ENCODE measurements at regions not wholly inside any gene's neighbourhood (a gene's known extent, or its start where the extent isn't known, plus 50 kb on each side); places are given as distances from the start of the nearest gene placed in this dataset.

GRCh38 chr9:103078581-103078980, 83.4 kb downstream of the CYLC2 start:
- H3K4me3 Mint-ChIP-seq: no peak overlapping the region
- Histone ChIP-seq H4K20me1 (replicated peaks; ENCODE audit: insufficient read depth) (no peaks in the 10 kb centered on the region), H3K9me2 (ENCODE audit: insufficient read depth) (no peaks in the 10 kb centered on the region), H3K4me3 (no peak overlapping the region), H3K4me2 (no peak overlapping the region), H3K36me3 (ENCODE audit: insufficient read depth) (peaks cover 6% of the 10 kb centered on the region; the same call in 1 of the 2 replicates), H3F3A (replicated peaks; ENCODE audit: low read depth) (no peaks in the 10 kb centered on the region), H3K27ac (ENCODE audit: low read depth) (no peak overlapping the region), H2AFZ (no peak overlapping the region), H3K27me3 (ENCODE audit: insufficient read depth) (no peaks in the 10 kb centered on the region), H3K79me2 (replicated peaks; ENCODE audit: insufficient read depth) (no peaks in the 10 kb centered on the region), H3K4me1 (ENCODE audit: insufficient read depth) (no peaks in the 10 kb centered on the region)
- TF ChIP-seq CREB1 (CRISPR knock-in tag; IDR thresholded peaks at IDR 0.05; ENCODE audit: low read depth): no peak
- no peak for TF ChIP-seq POLR2AphosphoS5 (IDR thresholded peaks at IDR 0.05; ENCODE audit: low read depth)
- TF ChIP-seq JUNB (IDR thresholded peaks at IDR 0.05; ENCODE audit: unreplicated experiment): no peak
- no peak for TF ChIP-seq EZH2phosphoT487 (IDR thresholded peaks at IDR 0.05; ENCODE audit: unreplicated experiment)
- no peak for TF ChIP-seq REST (IDR thresholded peaks at IDR 0.05; ENCODE audit: unreplicated experiment)
- no peak for TF ChIP-seq ETS1 (IDR thresholded peaks at IDR 0.05)
- no peak for TF ChIP-seq STAT1 (IDR thresholded peaks at IDR 0.05; ENCODE audit: unreplicated experiment)
- no peak for TF ChIP-seq ZNF331 (CRISPR knock-in tag; IDR thresholded peaks at IDR 0.05; ENCODE audit: low read depth)
- TF ChIP-seq ZNF114 (CRISPR knock-in tag; IDR thresholded peaks at IDR 0.05): no peak
- TF ChIP-seq ZNF462 (CRISPR knock-in tag; IDR thresholded peaks at IDR 0.05): no peak
- no peak for TF ChIP-seq NANOG (IDR thresholded peaks at IDR 0.05; ENCODE audit: borderline replicate concordance)
- TF ChIP-seq CTCF (conservative IDR thresholded peaks at IDR 0.05; ENCODE audit: low read depth in 2 of 2): no peak
- no peak for TF ChIP-seq EZH2 (IDR thresholded peaks at IDR 0.05; ENCODE audit: low read depth, unreplicated experiment)
- DNase-seq (ENCODE audit: low spot score) (no peak), ATAC-seq (no peak)
- no peak overlapping the region for H3K27ac Mint-ChIP-seq
- peaks cover 77% of the 10 kb centered on the region for H3K9me3 Mint-ChIP-seq
- no peaks in the 10 kb centered on the region for H3K27me3 Mint-ChIP-seq (ENCODE audit: insufficient read depth, low read depth, poor library complexity)
- H3K36me3 Mint-ChIP-seq (ENCODE audit: low read depth): peaks cover 18% of the 10 kb centered on the region; the same call in 2 of the 3 replicates
- no peaks in the 10 kb centered on the region for H3K4me1 Mint-ChIP-seq
